ENCODE measurements at regions not wholly inside any gene's neighbourhood (a gene's known extent, or its start where the extent isn't known, plus 50 kb on each side); places are given as distances from the start of the nearest gene placed in this dataset.

DNA sequence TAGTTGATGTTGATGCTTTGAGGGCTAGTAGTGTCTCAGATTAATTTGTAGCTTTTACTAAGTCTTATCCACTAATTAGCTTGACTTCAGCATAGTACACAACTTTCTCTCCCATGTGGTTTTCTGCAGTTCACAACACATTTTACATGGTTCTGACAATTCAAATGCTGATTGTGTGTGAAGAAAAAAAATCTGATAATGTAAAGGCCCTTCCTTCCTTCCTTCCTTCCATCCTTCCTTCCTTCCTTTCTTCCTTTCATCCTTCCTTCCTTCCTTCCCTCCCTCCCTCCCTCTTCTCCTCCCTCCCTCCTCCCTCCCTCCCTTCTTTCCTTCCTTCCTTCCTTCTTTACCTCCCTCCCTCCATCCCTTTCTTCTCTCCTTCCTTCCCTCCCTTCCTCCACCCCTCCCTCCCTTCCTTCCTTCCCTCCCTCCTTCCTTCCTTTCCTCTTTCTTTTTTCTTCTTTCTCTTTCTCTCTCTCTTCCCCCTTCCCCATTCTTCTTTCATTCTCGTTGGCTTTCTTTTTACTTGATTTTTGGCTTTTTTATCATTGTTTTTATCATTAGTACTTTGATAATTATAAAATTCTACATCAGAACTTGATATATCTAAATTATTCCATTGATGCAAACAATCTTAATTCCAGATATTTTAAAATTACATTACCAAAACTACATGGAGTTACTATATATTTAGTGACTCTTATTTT, 1415.6 kb downstream of the LRFN5 start:
- Histone ChIP-seq H3K9ac (ENCODE audit: low read length) (no peak overlapping the region), H3K4me2 (replicated peaks; ENCODE audit: low read depth, low read length, poor library complexity, severe bottlenecking) (no peak overlapping the region), H3K36me3 (replicated peaks in 1 of 2; ENCODE audit: control extremely low read depth in 1 of 2, control insufficient read depth in 1 of 2, extremely low read depth in 1 of 2, insufficient read depth in 2 of 2, low read length in 1 of 2) (no peaks in the 10 kb centered on the region), H3K27ac (ENCODE audit: low read length in 2 of 2) (no peak overlapping the region), H3K79me2 (ENCODE audit: control insufficient read depth, insufficient read depth, low read length) (no peaks in the 10 kb centered on the region), H2AFZ (ENCODE audit: insufficient read depth, low read depth, low read length, poor library complexity, severe bottlenecking) (no peak overlapping the region), H4K20me1 (ENCODE audit: control insufficient read depth, insufficient read depth, low read length, poor library complexity, severe bottlenecking) (no peaks in the 10 kb centered on the region), H3K9me3 (ENCODE audit: control extremely low read depth in 1 of 3, control insufficient read depth in 2 of 3, insufficient read depth in 1 of 3, low read length in 2 of 3) (no peaks in the 10 kb centered on the region), H3K4me3 (ENCODE audit: control extremely low read depth in 1 of 5, extremely low read depth in 1 of 5, insufficient read depth in 1 of 5, low read depth in 2 of 5, low read length in 4 of 5) (no peak overlapping the region), H3K4me1 (ENCODE audit: control insufficient read depth in 2 of 2, insufficient read depth in 2 of 2, low read length in 2 of 2) (no peaks in the 10 kb centered on the region), H3K27me3 (replicated peaks in 1 of 4; ENCODE audit: control extremely low read depth in 1 of 4, control insufficient read depth in 3 of 4, insufficient read depth in 4 of 4, low read length in 3 of 4) (no peaks in the 10 kb centered on the region)
- H3K4me1 Mint-ChIP-seq, result no peaks in the 10 kb centered on the region
- no peaks in the 10 kb centered on the region for H3K27me3 Mint-ChIP-seq
- H3K4me3 Mint-ChIP-seq, result no peak overlapping the region
- ChIA-PET POLR2A (no interaction called here), CTCF (no interaction called here)
- intact Hi-C loops (cut with micrococcal nuclease), result no loop called here
- H3K9me3 Mint-ChIP-seq (ENCODE audit: insufficient read depth), result no peaks in the 10 kb centered on the region
- no peak for DNase-seq
- no CpG with 5 or more reads among the region's 1 CpG for WGBS (ENCODE audit: insufficient coverage)
- ATAC-seq (ENCODE audit: low read depth), result no peak
- H3K27ac Mint-ChIP-seq, result no peak overlapping the region
- TF ChIP-seq, protein P1, sequence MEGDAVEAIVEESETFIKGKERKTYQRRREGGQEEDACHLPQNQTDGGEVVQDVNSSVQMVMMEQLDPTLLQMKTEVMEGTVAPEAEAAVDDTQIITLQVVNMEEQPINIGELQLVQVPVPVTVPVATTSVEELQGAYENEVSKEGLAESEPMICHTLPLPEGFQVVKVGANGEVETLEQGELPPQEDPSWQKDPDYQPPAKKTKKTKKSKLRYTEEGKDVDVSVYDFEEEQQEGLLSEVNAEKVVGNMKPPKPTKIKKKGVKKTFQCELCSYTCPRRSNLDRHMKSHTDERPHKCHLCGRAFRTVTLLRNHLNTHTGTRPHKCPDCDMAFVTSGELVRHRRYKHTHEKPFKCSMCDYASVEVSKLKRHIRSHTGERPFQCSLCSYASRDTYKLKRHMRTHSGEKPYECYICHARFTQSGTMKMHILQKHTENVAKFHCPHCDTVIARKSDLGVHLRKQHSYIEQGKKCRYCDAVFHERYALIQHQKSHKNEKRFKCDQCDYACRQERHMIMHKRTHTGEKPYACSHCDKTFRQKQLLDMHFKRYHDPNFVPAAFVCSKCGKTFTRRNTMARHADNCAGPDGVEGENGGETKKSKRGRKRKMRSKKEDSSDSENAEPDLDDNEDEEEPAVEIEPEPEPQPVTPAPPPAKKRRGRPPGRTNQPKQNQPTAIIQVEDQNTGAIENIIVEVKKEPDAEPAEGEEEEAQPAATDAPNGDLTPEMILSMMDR (IDR thresholded peaks at IDR 0.05), result no peak
- TF ChIP-seq EZH2 (IDR thresholded peaks at IDR 0.05; ENCODE audit: borderline replicate concordance, insufficient read depth, low read depth, low read length, poor library complexity, severe bottlenecking), result no peak

DNA sequence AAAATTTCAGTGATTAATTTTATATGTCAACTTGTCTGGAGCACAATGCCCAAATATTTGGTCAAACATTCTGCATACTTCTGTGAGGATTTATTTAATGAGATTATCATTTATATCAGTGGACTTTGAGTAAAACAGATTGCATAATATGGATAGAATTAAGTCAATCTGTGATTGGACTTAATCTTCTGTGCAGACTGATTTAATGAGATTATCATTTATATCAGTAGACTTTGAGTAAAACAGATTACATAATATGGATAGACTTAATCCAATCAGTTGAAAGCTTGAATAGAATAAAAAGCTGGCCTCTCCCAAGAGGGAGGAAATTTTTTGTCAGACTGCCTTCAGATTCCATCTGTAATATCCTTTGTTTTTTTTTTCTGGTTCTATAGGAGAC, 1413.2 kb downstream of the LRFN5 start:
- Mint-ChIP-seq H3K4me3 (no peak overlapping the region), H3K9me3 (ENCODE audit: insufficient read depth) (no peaks in the 10 kb centered on the region), H3K27ac (no peak overlapping the region), H3K4me1 (no peaks in the 10 kb centered on the region), H3K27me3 (no peaks in the 10 kb centered on the region)
- DNase-seq, result no peak
- CTCF ChIA-PET, result interaction anchor here (0.6 kb wide), 1 partner anchor 909 kb away, joined by 4 read pairs; no protein-coding TSS in a partner anchor
- no peaks in the 10 kb centered on the region for H3K36me3 ChIP-seq (replicated peaks in 1 of 2; ENCODE audit: control extremely low read depth in 1 of 2, control insufficient read depth in 1 of 2, extremely low read depth in 1 of 2, insufficient read depth in 2 of 2, low read length in 1 of 2)
- POLR2A ChIA-PET, result no interaction called here
- no peaks in the 10 kb centered on the region for H3K4me1 ChIP-seq (ENCODE audit: control insufficient read depth in 2 of 2, insufficient read depth in 2 of 2, low read length in 2 of 2)
- H3K27ac ChIP-seq (ENCODE audit: low read length in 2 of 2), result no peak overlapping the region
- H3K79me2 ChIP-seq (ENCODE audit: control insufficient read depth, insufficient read depth, low read length), result no peaks in the 10 kb centered on the region
- TF ChIP-seq, protein P1 (IDR thresholded peaks at IDR 0.05), result no peak
- TF ChIP-seq EZH2 (IDR thresholded peaks at IDR 0.05; ENCODE audit: borderline replicate concordance, insufficient read depth, low read depth, low read length, poor library complexity, severe bottlenecking), result no peak
- no peak overlapping the region for H3K9ac ChIP-seq (ENCODE audit: low read length)
- no peaks in the 10 kb centered on the region for H3K27me3 ChIP-seq (replicated peaks in 1 of 4; ENCODE audit: control extremely low read depth in 1 of 4, control insufficient read depth in 3 of 4, insufficient read depth in 4 of 4, low read length in 3 of 4)
- no peak for ATAC-seq (ENCODE audit: low read depth)
- H3K4me2 ChIP-seq (replicated peaks; ENCODE audit: low read depth, low read length, poor library complexity, severe bottlenecking), result no peak overlapping the region
- no peak overlapping the region for H3K4me3 ChIP-seq (ENCODE audit: control extremely low read depth in 1 of 5, extremely low read depth in 1 of 5, insufficient read depth in 1 of 5, low read depth in 2 of 5, low read length in 4 of 5)
- H4K20me1 ChIP-seq (ENCODE audit: control insufficient read depth, insufficient read depth, low read length, poor library complexity, severe bottlenecking), result no peaks in the 10 kb centered on the region
- intact Hi-C loops (cut with micrococcal nuclease), result no loop called here
- no peaks in the 10 kb centered on the region for H3K9me3 ChIP-seq (ENCODE audit: control extremely low read depth in 1 of 3, control insufficient read depth in 2 of 3, insufficient read depth in 1 of 3, low read length in 2 of 3)
- H2AFZ ChIP-seq (ENCODE audit: insufficient read depth, low read depth, low read length, poor library complexity, severe bottlenecking), result no peak overlapping the region

All from B cell (primary cell).